ENCODE measurements at regions not wholly inside any gene's neighbourhood (a gene's known extent, or its start where the extent isn't known, plus 50 kb on each side); places are given as distances from the start of the nearest gene placed in this dataset.

DNA sequence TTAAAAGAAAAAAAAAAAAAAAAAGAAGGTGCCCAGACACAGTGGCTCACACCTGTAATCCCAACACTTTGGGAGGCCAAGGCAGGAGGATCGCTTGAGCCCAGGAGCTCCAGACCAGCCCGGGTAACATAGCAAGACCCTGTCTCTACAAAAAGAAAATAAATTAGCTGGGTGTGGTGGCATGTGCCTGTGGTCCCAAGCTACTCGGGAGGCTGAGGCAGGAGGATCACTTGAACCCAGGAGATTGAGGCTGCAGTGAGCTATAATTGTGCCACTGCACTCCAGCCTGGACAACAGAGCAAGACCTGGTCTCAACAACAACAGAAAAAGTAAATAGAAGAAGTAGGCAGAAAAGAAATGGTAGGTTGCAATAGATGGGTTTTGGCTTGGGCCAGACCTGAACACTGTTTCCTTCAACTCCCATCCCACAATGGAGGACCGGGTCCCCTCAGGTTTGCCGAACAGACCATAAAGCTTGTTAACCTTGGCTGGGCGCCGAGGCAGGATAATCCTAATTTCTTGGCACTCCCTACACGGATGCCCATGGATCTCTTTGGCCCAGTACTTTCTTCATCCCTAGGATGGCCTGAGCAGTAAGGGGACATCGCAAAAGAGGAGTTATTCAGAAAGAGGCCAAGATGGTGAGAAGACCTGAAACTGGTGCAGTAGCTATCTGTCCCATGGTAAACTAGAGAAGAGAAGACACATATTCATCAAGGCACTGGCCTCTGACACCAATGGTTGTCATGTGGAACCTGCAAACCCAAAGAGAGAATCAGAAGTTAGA is 165.5 kb upstream of the CCND2 start:
- TF ChIP-seq, protein P1, sequence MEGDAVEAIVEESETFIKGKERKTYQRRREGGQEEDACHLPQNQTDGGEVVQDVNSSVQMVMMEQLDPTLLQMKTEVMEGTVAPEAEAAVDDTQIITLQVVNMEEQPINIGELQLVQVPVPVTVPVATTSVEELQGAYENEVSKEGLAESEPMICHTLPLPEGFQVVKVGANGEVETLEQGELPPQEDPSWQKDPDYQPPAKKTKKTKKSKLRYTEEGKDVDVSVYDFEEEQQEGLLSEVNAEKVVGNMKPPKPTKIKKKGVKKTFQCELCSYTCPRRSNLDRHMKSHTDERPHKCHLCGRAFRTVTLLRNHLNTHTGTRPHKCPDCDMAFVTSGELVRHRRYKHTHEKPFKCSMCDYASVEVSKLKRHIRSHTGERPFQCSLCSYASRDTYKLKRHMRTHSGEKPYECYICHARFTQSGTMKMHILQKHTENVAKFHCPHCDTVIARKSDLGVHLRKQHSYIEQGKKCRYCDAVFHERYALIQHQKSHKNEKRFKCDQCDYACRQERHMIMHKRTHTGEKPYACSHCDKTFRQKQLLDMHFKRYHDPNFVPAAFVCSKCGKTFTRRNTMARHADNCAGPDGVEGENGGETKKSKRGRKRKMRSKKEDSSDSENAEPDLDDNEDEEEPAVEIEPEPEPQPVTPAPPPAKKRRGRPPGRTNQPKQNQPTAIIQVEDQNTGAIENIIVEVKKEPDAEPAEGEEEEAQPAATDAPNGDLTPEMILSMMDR (IDR thresholded peaks at IDR 0.05) = no peak
- TF ChIP-seq EZH2 (IDR thresholded peaks at IDR 0.05; ENCODE audit: borderline replicate concordance, insufficient read depth, low read depth, low read length, poor library complexity, severe bottlenecking) = no peak
